NT2/D1 (cell line): ENCODE measurements at regions not wholly inside any gene's neighbourhood (a gene's known extent, or its start where the extent isn't known, plus 50 kb on each side); places are given as distances from the start of the nearest gene placed in this dataset.

Experiments used
- SUZ12 ChIP-seq: IDR thresholded peaks from 2 replicates; pipeline ENCODE4 v1.6.1; 2011; ENCODE audit not compliant: insufficient read length, insufficient read depth; ENCODE audit errors: extremely low read depth
- YY1 ChIP-seq: IDR thresholded peaks from 2 replicates; pipeline ENCODE4 v1.6.1; 2011; ENCODE audit not compliant: insufficient read length, insufficient read depth
- ZNF274 ChIP-seq: IDR thresholded peaks from 2 replicates; pipeline ENCODE4 v1.6.1; 2011; ENCODE audit warnings: mild to moderate bottlenecking, low read depth, low read length

DNA sequence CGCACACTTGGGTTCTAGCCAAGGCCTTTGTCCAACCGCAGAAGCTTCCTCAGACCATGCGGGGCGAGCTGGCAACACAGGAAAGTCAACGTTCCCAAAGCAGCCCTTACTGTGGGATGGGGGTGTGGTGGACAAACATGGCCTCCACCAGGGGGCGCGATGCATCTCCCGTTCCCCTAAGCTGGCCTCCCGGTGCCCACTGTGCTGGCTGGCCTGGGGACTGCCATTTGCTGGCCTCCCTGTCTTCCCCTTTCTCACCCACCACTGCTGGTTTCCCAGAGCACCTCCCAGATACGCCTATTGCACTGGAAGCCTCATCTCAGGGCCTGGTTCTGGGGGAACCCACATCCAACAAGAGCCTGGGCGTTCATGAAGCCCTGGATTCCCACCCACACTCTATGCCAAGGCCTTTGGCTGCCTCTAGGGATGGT is 145.3 kb downstream of the IRF8 start:
- TF ChIP-seq ZNF274 (no peak), YY1 (no peak), SUZ12 (no peak)
